ENCODE measurements at regions not wholly inside any gene's neighbourhood (a gene's known extent, or its start where the extent isn't known, plus 50 kb on each side); places are given as distances from the start of the nearest gene placed in this dataset.

DNA sequence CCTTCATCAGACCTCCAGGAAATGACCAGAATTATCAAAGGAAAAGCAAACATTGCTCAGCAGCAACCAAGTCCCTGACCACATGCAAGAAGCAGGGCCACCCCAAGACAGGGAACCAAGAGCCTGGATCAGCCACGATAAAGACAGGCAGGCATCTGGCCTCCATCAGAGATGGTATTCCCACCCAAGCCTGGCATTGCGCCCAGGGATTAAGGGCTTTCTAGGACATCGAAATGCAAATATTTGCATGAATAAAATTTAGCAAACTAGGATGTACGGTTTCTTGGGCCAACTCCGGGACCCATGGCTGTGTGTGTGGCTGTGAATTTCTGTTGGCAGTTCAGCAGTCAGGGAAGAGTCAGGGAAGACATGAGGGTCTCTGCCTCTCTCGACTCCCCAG is 241.4 kb upstream of the DYNLRB2 start:
- DNase-seq: no peak

- no peak for DNase-seq
Measured at GRCh38 chr16:80298676-80299075, 242.1 kb upstream of the DYNLRB2 start.

- DNase-seq: no peak
Measured at GRCh38 chr16:80296034-80296433, 244.8 kb upstream of the DYNLRB2 start.

- no peak for DNase-seq
Measured at GRCh38 chr16:80294172-80294571, 246.6 kb upstream of the DYNLRB2 start.

GRCh38 chr16:80288616-80289015 is 252.2 kb upstream of the DYNLRB2 start:
- DNase-seq: no peak

DNA sequence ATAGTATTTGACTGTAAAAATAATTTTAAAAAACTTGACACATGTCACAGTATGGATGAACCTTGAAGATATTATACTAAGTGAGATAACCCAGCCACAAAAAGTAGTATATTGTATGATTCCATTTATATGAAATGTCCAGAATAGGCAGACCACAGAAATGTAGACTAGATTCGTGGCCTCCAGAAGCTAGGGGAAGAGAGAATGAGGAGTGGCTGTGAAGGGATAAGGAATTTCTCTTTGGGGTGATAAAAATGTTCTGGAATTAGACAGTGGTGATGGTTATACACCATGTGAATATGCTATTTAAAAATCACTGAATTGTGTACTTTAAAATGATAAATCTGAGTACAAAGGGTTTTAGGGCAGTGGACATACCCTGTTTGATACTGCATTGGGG is 253.1 kb upstream of the DYNLRB2 start:
- no peak for DNase-seq

GRCh38 chr16:80285104-80285503 is 255.7 kb upstream of the DYNLRB2 start:
- no peak for DNase-seq

- no peak for DNase-seq
Measured at GRCh38 chr16:80283466-80284392, 257.1 kb upstream of the DYNLRB2 start.

GRCh38 chr16:80280557-80280956 is 260.2 kb upstream of the DYNLRB2 start:
- DNase-seq: no peak

GRCh38 chr16:80279656-80280055 is 261.1 kb upstream of the DYNLRB2 start:
- DNase-seq: no peak

DNA sequence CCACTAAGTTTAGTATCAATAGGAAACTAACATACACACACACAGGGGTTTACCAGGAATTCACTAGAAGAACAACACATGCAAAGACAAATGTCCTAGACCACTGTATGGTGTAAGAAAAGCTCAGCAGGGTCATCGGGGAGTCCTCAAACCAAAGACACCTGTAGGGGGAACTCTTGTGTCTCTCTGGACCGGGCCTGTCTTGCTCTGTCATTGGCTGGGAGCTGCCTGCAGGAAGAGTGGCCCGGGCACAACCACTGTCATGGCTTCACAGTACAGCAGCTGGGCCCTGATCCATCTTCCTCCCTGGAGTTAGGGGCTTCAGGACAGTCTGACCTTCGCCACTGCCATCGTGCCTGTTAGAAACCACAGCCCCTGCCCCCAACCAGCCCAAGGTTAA is 263.6 kb upstream of the DYNLRB2 start:
- DNase-seq: no peak

- no peak for DNase-seq
Measured at GRCh38 chr16:80274576-80275191, 266.1 kb upstream of the DYNLRB2 start.

DNA sequence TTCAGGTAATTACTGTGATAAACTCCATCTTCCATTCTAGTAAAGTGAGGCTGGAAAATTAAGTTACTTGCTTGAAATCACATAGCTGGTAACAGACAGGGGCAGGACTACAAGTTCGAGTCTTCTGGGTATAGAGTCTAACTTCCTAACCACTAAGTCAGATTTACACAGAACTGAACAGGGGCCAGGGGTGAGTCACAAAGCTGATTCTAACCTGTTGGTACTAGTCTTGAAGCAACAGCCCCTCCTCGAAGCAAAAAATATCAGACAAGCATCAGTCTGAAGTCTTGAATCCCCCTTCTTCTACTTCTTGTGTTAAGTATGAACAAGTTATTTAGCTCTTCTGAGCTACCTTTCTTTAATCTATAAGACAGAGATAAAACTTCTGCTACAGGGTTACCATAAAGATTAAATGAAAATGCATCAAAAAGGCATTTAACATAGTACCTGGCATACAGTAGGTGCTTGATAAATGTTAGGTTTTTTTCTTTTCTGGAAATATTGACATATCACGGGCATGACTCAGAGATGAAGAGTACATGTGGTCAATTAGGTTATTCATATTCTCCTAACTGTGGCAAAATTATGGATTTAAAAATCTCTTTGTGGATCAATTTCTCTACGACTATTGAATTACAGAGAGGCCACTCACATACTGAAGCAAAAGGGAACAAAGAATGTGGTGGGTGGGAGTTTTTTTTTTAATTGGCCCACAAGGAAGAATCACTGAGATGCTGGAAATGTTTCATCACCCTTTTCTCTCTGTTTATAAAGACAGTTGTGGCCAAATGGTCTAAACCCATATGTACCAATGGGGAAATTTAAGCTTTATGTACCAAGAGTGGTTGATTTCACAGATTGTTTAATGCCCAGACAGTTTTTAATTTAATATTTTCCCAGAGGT is 266.9 kb upstream of the DYNLRB2 start:
- DNase-seq: no peak

- no peak for DNase-seq
Measured at GRCh38 chr16:80265624-80266306, 275.0 kb upstream of the DYNLRB2 start.

GRCh38 chr16:80263848-80264694 is 276.7 kb upstream of the DYNLRB2 start:
- DNase-seq: no peak

- no peak for DNase-seq
Measured at GRCh38 chr16:80263181-80263823, 277.5 kb upstream of the DYNLRB2 start.

DNA sequence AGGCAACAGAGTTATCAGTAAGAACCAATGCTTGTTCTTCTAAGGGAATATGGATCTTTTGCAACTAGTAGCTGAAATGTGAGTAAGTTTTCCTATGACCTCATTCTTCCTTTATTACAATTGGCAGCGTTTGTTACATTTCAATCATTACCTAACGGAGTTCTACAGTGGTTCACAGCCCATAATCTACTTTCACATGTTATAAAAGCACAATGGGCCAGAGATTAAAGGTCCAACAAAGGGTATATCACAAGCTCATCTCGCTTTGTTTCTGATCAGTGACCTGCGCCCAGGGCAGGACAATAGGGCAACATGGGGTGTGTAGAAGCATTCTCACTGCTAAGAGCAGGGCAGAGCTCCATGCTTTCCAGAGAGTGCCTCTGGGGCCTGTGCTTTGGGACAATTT is 279.9 kb upstream of the DYNLRB2 start:
- no peak for DNase-seq

DNA sequence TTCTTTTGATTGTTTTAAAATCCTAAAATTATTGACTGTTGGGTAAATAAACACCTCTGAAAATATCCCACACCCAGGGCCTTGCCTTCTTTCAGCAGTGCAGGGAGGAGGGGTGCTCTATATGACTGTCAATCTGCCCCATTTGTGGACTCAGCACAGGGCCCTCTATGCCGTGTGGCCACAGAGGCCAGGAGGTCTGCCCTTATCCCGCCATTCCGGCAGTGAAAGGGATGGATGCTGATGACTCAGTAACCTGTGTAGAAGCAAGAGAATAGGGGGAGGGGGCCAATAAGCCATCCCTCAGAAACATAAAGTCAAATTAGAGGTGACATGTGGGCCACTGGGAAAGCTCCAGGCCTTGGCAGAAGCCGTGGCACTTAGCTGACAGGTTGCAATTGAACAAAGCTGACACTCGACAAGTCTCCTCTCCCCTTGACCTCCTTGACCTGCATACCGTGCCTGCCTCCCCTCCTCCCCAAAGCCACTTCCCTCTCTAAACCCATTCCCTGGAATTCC is 281.4 kb upstream of the DYNLRB2 start:
- DNase-seq: no peak

GRCh38 chr16:80258407-80258806 is 282.4 kb upstream of the DYNLRB2 start:
- no peak for DNase-seq

- no peak for DNase-seq
Measured at GRCh38 chr16:80254970-80255369, 285.8 kb upstream of the DYNLRB2 start.

DNA sequence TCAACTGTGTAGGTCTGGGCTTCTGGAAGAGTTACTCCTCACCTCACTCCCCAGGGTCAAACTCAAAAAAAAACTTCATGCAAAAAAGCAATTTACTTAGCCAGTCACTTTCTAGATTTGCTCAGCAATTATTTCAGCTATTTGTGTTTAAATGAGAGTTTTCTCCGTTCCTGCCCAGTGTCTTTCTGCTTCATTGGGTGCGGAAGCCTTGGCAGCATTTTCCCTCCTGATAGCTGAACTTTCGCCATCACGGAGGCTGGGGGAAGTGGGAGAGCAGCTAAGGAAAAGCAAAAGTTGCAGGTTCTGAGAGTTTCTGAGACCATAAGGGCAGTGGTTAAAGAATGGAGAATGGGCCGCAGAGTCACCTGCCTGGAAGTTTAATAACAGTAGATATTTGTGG is 287.1 kb upstream of the DYNLRB2 start:
- no peak for DNase-seq

Measured in midbrain (tissue), 1 donor.